ENCODE measurements at regions not wholly inside any gene's neighbourhood (a gene's known extent, or its start where the extent isn't known, plus 50 kb on each side); places are given as distances from the start of the nearest gene placed in this dataset.
"Not testable (repeated sequence)": the region's sequence is repeated elsewhere in the genome, so short reads cannot be mapped to it uniquely, and the experiment has no call there.

DNA sequence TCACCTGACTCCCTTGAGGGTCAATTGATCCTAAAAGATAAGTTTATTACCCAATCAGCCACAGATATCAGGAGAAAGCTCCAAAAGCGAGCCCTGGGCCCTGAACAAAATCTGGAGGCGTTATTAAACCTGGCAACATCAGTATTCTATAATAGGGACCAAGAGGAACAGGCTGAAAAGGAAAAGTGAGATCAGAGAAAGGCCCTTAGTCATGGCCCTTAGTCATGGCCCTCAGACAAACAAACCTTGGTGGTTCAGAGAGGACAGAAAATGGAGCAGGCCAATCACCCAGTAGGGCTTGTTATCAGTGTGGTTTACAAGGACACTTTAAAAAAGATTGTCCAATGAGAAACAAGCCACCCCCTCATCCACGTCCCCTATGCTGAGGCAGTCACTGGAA is 106.5 kb upstream of the PRDX6 start:
- H3K4me3 Mint-ChIP-seq; DNase-seq; intact Hi-C loops (cut with micrococcal nuclease); H3K27ac Mint-ChIP-seq; H3K4me1 Mint-ChIP-seq; H3K27me3 Mint-ChIP-seq; H3K36me3 Mint-ChIP-seq (ENCODE audit: low read depth); H3K9me3 Mint-ChIP-seq: not testable (repeated sequence)

GRCh38 chr1:173376065-173376464 is 101.1 kb upstream of the PRDX6 start:
- H3K4me3 Mint-ChIP-seq; H3K27ac Mint-ChIP-seq; intact Hi-C loops (cut with micrococcal nuclease); H3K9me3 Mint-ChIP-seq; H3K36me3 Mint-ChIP-seq (ENCODE audit: low read depth); DNase-seq; H3K4me1 Mint-ChIP-seq; H3K27me3 Mint-ChIP-seq: not testable (repeated sequence)

GRCh38 chr1:173377266-173377665 is 99.9 kb upstream of the PRDX6 start:
- intact Hi-C loops (cut with micrococcal nuclease): no loop called here
- Mint-ChIP-seq H3K27ac (no peak overlapping the region), H3K4me3 (no peak overlapping the region), H3K36me3 (ENCODE audit: low read depth) (peaks cover 2% of the 10 kb centered on the region), H3K9me3 (peaks cover 10% of the 10 kb centered on the region), H3K4me1 (no peaks in the 10 kb centered on the region), H3K27me3 (no peaks in the 10 kb centered on the region)
- no peak for DNase-seq

DNA sequence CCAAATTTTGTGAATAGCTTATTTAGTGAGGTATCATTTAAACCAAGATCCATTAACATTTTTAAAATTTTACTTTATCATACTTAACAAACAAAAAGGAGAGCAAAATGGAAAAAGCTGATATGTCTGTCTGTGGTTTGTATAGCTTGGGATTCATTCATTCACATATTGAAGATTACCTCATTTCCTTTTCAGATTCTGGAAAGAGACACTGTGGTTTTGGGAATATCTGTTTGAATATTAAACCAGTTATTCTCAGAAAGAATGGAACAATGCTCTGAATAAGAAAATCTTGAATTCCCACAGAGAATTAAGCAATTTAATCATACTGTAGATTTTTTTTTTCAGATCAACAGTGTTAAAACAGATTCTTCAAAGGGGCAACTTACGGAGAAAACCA is 93.8 kb upstream of the PRDX6 start:
- DNase-seq: no peak
- Mint-ChIP-seq H3K27ac (no peak overlapping the region), H3K4me1 (no peaks in the 10 kb centered on the region), H3K36me3 (ENCODE audit: low read depth) (no peaks in the 10 kb centered on the region), H3K27me3 (peaks cover 3% of the 10 kb centered on the region), H3K4me3 (no peak overlapping the region), H3K9me3 (peaks cover 5% of the 10 kb centered on the region)
- intact Hi-C loops (cut with micrococcal nuclease): no loop called here

GRCh38 chr1:173388352-173388751 is 88.8 kb upstream of the PRDX6 start:
- H3K4me3 Mint-ChIP-seq: no peak overlapping the region
- no peaks in the 10 kb centered on the region for H3K9me3 Mint-ChIP-seq
- H3K27me3 Mint-ChIP-seq: no peaks in the 10 kb centered on the region
- H3K4me1 Mint-ChIP-seq: no peaks in the 10 kb centered on the region
- intact Hi-C loops (cut with micrococcal nuclease): no loop called here
- no peak overlapping the region for H3K27ac Mint-ChIP-seq
- H3K36me3 Mint-ChIP-seq (ENCODE audit: low read depth): no peaks in the 10 kb centered on the region
- no peak for DNase-seq

GRCh38 chr1:173392895-173393658 is 84.1 kb upstream of the PRDX6 start:
- intact Hi-C loops (cut with micrococcal nuclease): no loop called here
- Mint-ChIP-seq H3K4me3 (no peak overlapping the region), H3K36me3 (ENCODE audit: low read depth) (no peaks in the 10 kb centered on the region), H3K27me3 (no peaks in the 10 kb centered on the region), H3K4me1 (no peaks in the 10 kb centered on the region), H3K27ac (no peak overlapping the region), H3K9me3 (no peaks in the 10 kb centered on the region)
- DNase-seq: no peak

GRCh38 chr1:173393659-173394000 is 83.5 kb upstream of the PRDX6 start:
- no peaks in the 10 kb centered on the region for H3K4me1 Mint-ChIP-seq
- no peaks in the 10 kb centered on the region for H3K36me3 Mint-ChIP-seq (ENCODE audit: low read depth)
- intact Hi-C loops (cut with micrococcal nuclease): no loop called here
- no peaks in the 10 kb centered on the region for H3K27me3 Mint-ChIP-seq
- no peak for DNase-seq
- no peaks in the 10 kb centered on the region for H3K9me3 Mint-ChIP-seq
- H3K4me3 Mint-ChIP-seq: no peak overlapping the region
- H3K27ac Mint-ChIP-seq: no peak overlapping the region

DNA sequence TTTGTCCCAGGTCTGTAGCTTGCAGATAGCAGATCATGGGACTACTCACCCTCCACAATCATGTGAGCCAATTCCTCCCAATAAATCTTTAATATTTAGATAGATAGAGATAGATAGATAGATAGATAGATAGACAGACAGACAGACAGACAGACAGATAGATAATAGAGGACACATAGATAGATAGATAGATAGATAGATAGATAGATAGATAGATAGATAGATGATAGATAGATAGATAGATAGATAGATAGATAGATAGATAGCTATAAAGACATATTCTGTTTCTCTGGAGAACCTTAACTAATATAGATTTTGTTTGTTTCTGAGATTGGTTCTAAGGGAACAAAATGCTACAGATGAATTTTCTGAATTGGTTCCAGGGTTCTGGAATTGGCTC is 82.3 kb upstream of the PRDX6 start:
- H3K27ac Mint-ChIP-seq; H3K4me1 Mint-ChIP-seq; DNase-seq; H3K36me3 Mint-ChIP-seq (ENCODE audit: low read depth); H3K9me3 Mint-ChIP-seq; H3K27me3 Mint-ChIP-seq; H3K4me3 Mint-ChIP-seq; intact Hi-C loops (cut with micrococcal nuclease): not testable (repeated sequence)

- intact Hi-C loops (cut with micrococcal nuclease): no loop called here
- H3K27me3 Mint-ChIP-seq: no peaks in the 10 kb centered on the region
- no peaks in the 10 kb centered on the region for H3K36me3 Mint-ChIP-seq (ENCODE audit: low read depth)
- H3K9me3 Mint-ChIP-seq: no peaks in the 10 kb centered on the region
- no peak for DNase-seq
- H3K4me3 Mint-ChIP-seq: no peak overlapping the region
- H3K4me1 Mint-ChIP-seq: no peaks in the 10 kb centered on the region
- no peak overlapping the region for H3K27ac Mint-ChIP-seq
These were observed 81.4 kb upstream of the PRDX6 start for GRCh38 chr1:173395762-173396161.

- DNase-seq: no peak
- no peaks in the 10 kb centered on the region for H3K4me1 Mint-ChIP-seq
- no peak overlapping the region for H3K27ac Mint-ChIP-seq
- no peak overlapping the region for H3K4me3 Mint-ChIP-seq
- intact Hi-C loops (cut with micrococcal nuclease): loop anchor here (10.0 kb wide), 2 partner anchors 146 to 566 kb away; no protein-coding TSS in a partner anchor
- no peaks in the 10 kb centered on the region for H3K9me3 Mint-ChIP-seq
- H3K27me3 Mint-ChIP-seq: no peaks in the 10 kb centered on the region
- H3K36me3 Mint-ChIP-seq (ENCODE audit: low read depth): no peaks in the 10 kb centered on the region
These were observed 76.6 kb upstream of the PRDX6 start for GRCh38 chr1:173400387-173400995.

- Mint-ChIP-seq H3K9me3 (no peaks in the 10 kb centered on the region), H3K27ac (no peak overlapping the region), H3K27me3 (no peaks in the 10 kb centered on the region), H3K36me3 (ENCODE audit: low read depth) (no peaks in the 10 kb centered on the region), H3K4me1 (peaks cover 9% of the 10 kb centered on the region), H3K4me3 (no peak overlapping the region)
- no peak for DNase-seq
- intact Hi-C loops (cut with micrococcal nuclease): loop anchor here (10.0 kb wide), 2 partner anchors 149 to 569 kb away; no protein-coding TSS in a partner anchor
These were observed 73.1 kb upstream of the PRDX6 start for GRCh38 chr1:173403996-173404395.

DNA sequence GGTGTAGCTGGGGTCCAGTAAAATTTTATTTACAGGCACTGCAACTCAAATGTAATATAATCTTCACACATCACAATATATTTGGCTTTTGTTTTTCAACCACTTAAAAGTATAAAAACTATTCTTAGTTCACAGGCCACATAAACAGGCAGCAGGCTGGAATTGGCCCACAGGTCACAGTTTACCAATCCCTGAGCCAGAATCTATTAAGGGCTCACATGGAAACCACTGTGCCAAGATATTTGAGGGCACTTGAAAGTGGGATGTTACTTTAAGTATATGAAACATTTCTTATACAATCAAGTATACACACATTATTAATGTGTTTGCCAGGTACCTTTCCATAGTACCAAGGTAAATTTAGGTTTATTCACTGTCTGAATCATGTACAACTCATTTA is 71.9 kb upstream of the PRDX6 start:
- H3K27ac Mint-ChIP-seq: no peak overlapping the region
- no peaks in the 10 kb centered on the region for H3K27me3 Mint-ChIP-seq
- H3K4me3 Mint-ChIP-seq: no peak overlapping the region
- intact Hi-C loops (cut with micrococcal nuclease): loop anchor here (5.0 to 10.0 kb wide), 3 partner anchors 108 to 570 kb away; no protein-coding TSS in a partner anchor
- peaks cover 9% of the 10 kb centered on the region for H3K4me1 Mint-ChIP-seq
- H3K36me3 Mint-ChIP-seq (ENCODE audit: low read depth): no peaks in the 10 kb centered on the region
- no peak for DNase-seq
- no peaks in the 10 kb centered on the region for H3K9me3 Mint-ChIP-seq

- H3K36me3 Mint-ChIP-seq (ENCODE audit: low read depth): no peaks in the 10 kb centered on the region
- H3K9me3 Mint-ChIP-seq: no peaks in the 10 kb centered on the region
- peaks cover 12% of the 10 kb centered on the region for H3K4me1 Mint-ChIP-seq
- no peak overlapping the region for H3K4me3 Mint-ChIP-seq
- intact Hi-C loops (cut with micrococcal nuclease): loop anchor here (5.0 to 10.0 kb wide), 3 partner anchors 109 to 571 kb away; no protein-coding TSS in a partner anchor
- no peak for DNase-seq
- no peaks in the 10 kb centered on the region for H3K27me3 Mint-ChIP-seq
- no peak overlapping the region for H3K27ac Mint-ChIP-seq
These were observed 71.3 kb upstream of the PRDX6 start for GRCh38 chr1:173405834-173406233.

- Mint-ChIP-seq H3K36me3 (ENCODE audit: low read depth) (no peaks in the 10 kb centered on the region), H3K4me1 (peaks cover 13% of the 10 kb centered on the region), H3K4me3 (no peak overlapping the region), H3K27ac (no peak overlapping the region), H3K27me3 (no peaks in the 10 kb centered on the region), H3K9me3 (no peaks in the 10 kb centered on the region)
- intact Hi-C loops (cut with micrococcal nuclease): loop anchor here (5.0 to 10.0 kb wide), 3 partner anchors 110 to 572 kb away; no protein-coding TSS in a partner anchor
- DNase-seq: no peak
These were observed 70.3 kb upstream of the PRDX6 start for GRCh38 chr1:173406783-173407230.
